NCI-H2227 (cell line): ENCODE measurements at regions not wholly inside any gene's neighbourhood (a gene's known extent, or its start where the extent isn't known, plus 50 kb on each side); places are given as distances from the start of the nearest gene placed in this dataset.
A peak's percentile ranks its signal among the peaks of the same experiment; 100 is the strongest.

Source experiments
- DNase-seq: peaks from one replicate; lab custom pipeline; 2025; ENCODE audit not compliant: unreplicated experiment; lab: John Stamatoyannopoulos, UW

GRCh38 chr4:128604204-128604603 is 205.3 kb upstream of the JADE1 start:
- no peak for DNase-seq

GRCh38 chr4:128603081-128603480 is 206.4 kb upstream of the JADE1 start:
- DNase-seq, result no peak

DNA sequence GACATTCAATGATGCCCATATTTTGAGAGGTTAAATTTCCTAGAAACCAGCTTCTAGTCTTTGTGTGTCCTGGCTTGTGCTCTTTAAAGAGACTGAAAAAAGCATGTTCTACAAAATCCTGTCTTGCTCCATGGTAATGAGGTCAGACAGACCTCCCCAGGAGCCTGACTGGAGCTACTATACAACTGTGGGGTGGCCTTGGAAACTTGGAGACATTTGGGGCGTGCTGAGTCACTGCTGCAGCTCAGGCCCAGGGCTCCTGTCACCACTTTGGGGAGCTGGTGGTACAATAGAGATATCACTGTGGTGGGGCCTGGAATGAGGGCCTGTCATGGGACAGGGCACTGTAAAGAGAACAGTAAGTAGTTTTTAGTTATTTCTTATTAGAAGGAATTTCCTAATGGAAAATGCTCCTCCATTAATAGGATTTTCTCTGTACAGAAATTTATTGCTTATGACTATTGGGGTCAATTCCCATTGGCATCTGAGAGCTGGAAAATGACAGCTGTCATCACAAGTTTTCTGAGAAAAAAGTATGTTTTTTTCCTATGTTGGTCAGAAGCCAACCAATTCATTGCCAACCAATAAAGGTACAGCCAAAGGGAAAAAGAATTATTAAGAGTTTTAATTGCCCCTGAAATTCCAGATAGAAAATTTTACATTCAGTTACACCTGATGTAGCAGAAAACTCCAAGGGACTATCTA is 207.4 kb upstream of the JADE1 start:
- DNase-seq, result no peak

- peak; percentile 51 for DNase-seq
These were observed 208.3 kb upstream of the JADE1 start for GRCh38 chr4:128600996-128601871.

DNA sequence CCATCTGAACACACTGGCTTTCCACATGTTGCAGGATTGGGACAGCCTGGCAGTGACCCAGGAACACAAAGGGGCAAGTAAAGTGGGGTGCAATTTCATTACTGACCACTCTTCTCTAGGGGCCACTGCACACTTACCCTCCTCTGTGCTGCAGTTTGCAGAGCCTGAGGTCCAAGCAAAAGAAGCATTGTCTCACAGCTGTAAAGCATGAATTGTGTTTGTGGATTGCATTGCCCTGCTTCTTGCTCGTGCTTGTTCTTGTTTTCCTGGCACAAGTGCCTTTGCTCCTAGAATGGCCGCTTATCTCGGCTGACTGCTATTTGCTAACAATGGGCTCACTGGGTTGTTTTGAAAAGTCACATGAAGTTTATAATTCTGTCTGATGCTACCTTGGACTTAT is 209.1 kb upstream of the JADE1 start:
- DNase-seq, result no peak

DNA sequence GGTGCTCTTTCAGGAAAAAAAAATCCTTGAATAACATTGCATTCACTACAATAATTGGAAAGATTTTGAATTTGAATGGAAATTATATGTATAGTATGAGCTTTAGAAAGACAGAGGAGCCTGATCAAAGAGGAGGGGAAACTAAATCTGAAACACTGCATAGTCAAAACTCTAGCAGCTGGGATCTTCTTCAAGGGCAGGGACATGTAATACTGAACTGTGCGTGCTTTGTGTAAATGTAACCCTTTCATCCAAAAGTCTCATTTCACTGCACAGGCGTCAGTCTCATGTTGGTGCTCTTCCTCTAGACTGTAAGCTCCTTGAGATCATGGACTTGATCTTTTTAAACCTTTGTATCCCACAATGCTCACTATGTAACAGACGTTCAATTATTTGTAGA is 212.0 kb upstream of the JADE1 start:
- no peak for DNase-seq

- no peak for DNase-seq
These were observed 212.6 kb upstream of the JADE1 start for GRCh38 chr4:128596853-128597252.

GRCh38 chr4:128596115-128596514 is 213.4 kb upstream of the JADE1 start:
- no peak for DNase-seq

DNA sequence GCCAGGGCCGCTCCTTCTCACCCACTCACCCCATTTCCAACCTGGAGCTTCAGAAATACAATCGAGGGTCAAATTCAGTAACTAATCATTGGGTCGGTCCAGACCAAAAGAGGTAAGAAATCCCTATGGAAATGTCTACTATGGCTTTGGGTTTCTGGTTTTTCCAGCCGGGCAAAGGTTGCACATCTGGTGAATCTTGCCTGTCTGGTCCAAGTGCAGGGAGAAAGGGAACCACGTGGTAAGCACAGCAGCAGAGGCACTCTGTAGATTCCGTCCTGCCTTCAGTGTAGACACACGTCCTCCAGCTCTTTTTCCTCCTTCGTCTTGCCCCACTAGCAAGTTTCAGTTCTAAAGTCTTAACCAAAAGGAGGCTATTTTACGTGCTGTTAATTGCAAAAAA is 218.0 kb upstream of the JADE1 start:
- DNase-seq, result no peak

DNA sequence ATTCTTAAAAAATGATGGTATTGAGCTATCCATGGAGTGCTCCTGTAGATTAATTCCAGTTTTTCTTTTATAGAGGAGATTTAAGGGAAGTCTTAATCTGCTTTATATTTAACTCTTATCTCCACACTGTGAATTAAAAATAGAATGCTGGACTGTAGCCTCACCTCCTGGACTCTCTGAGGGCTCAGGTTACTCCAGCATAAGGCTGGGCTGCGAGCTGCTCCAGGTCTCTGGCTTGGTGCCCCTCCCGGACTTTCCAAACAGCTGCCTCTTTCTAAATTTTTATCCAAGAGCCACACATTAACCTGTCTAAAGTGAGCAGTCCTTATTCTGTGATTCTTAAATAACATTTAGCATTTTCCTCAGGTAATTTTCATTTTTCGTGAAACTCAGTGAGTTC is 218.7 kb upstream of the JADE1 start:
- no peak for DNase-seq

DNA sequence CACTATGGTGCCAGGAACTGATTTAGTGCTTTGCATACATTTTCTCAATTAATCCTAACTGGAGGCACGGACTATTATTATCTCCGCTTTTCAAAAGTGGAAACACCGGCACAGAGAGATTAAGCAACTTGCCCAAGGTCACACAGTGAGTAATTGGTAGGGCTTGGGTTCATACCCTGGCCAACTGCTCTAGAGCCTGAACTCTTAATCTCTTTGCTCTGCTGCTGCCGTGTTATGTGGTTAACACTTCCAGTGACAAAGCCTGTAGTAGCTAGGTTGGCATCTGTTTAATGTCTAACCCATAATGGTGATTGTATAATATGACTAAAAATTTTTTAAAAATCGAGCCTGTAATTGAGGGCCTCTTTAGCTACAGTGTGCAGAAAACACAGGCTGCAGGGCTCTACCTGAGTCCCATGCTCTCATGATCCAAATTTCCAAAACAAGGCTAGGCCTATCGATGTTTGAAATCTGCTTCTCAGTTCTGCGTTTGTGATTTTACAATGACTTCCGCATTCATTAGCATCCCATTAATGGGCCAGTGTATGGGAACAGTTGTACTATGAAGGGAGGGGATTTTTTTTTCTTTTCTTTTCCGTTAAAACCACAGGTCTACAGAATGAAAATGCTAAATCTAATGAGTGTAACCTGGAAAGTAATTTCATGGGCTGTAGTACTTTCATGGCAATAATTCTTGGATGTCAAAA is 219.3 kb upstream of the JADE1 start:
- no peak for DNase-seq

DNA sequence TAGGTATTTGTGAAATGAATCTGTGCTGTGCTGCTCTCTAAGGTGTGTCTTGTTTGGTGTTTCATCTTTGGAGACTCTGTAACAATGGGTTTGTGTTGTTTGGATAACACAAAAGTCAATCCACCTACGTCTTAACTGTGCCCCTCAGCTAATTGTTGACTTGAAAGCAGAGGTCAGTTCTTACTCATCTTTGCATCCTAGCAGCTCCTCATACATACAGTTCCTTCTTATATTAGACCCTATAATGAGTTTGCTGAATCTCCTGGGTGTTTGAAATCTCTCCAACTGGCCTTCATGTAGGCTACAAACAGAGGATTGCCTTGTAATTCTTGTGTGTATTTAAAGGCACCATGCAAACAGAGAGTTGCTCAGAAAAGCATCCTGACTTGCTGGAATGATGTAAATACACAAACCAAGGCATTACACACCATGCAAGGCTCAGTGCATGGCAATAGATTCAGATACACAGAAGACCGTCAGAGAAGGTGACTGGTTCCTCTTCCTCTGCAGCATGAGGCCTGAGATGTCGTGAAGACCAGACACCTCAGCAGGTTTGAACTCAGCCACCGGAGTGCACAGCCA is 220.0 kb upstream of the JADE1 start:
- DNase-seq, result no peak

- no peak for DNase-seq
These were observed 222.1 kb upstream of the JADE1 start for GRCh38 chr4:128587382-128587781.

GRCh38 chr4:128583753-128584712 is 225.5 kb upstream of the JADE1 start:
- no peak for DNase-seq

- DNase-seq, result no peak
These were observed 227.1 kb upstream of the JADE1 start for GRCh38 chr4:128582427-128582870.

DNA sequence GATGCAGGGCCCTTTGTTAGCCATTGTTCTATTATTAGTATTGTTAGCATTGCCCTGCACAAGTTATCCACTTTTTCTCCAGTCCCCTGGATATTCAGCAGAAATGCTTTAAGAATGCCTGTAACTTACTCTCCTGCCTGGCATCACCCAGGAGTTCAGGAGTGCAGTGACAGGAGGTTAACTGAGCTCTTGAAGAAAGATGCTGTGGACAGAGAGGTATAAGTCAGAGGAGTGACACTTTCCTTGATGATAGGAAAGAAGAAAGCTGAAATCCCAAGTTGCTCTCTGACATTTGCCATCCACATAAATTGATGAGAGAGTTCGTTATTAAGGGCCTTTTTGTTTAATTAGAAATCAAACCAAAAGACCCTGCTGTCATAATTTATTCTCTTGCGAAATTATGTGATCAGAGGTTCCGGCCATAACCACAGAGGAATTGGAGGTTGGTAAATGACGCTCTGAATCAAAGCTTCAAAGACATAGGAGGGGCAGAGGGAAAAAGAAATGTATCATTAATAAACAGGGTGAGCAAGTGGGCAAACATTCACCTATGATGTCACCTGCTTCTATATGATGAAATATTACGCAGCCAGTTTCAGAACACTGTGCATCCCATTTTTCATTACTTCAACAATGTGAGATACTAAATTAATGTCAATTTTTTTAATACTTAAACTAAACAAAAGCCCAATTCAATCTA is 230.2 kb upstream of the JADE1 start:
- no peak for DNase-seq

GRCh38 chr4:128574706-128575105 is 234.8 kb upstream of the JADE1 start:
- DNase-seq, result peak; percentile 51

DNA sequence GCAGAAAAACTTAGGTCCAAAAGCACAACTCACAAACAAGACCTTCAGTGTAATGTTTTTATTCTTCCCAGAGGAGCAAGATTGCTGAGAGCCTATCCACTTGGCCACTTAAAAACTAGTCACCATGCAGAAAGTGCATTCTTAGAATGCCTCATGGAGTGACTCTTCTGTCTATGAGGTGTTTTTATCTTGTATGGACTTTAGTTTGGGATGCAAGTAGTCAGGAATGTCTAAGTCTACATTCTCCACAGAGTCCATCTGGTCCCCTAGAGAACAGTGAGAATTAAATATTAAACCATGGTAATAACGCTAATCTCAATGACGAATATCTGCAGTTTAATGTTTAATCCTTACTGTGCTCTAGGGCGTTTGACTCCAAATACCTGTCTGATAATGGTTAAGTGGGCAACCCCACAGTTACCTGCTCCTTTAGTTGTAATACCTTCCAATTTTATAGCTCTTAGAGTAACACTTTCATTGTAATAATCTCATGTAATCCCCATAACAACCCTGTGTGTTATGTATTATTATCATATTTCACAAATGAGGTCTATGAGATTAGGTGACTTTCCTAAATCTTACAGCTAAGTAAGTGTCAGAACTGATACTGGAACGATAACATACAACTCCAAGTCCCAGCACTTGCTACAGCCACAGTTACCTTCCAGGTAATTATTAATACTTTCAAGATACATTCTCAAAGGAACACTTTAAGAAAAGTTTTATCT is 235.6 kb upstream of the JADE1 start:
- no peak for DNase-seq

DNA sequence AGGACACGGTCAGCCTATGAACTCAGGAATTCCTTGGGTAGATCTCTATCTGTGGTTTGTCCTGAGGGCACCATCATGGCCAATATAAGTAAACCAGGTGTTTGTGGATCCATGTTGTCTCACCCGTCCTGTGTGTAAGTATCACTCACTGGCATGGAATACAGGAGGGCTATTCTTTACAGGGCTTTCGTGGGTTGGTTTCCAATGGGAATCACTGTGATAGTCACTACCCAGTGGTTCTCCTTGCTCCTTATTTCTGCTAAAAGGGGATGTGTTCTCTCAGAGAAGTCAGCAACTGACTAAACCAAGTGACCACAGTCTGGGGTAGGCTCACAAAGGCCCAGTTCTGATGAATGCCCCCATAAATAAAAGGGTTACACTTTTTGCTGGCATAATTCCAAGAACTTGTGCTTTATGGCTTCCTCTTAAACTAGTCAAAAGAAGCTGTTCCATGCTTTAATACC is 236.7 kb upstream of the JADE1 start:
- DNase-seq, result no peak
